MCF 10A (cell line): ENCODE measurements at regions not wholly inside any gene's neighbourhood (a gene's known extent, or its start where the extent isn't known, plus 50 kb on each side); places are given as distances from the start of the nearest gene placed in this dataset.

ENCODE experiments used
- BruUV-seq: library from RNA; stranded (reverse); fragments of 400-500 nt; replicated peaks from 2 replicates; lab custom pipeline; 2021; lab: Mats Ljungman, UMichigan
- CTCF ChIA-PET: fragments of 300-600 bp; sonication (Branson Sonifier 250); formaldehyde crosslinking; extraction: SDS; loops from one replicate; lab custom pipeline; 2021; ENCODE audit warnings: antibody characterized with exemption, inconsistent platforms; lab: Yijun Ruan, JAX
- POLR2A ChIA-PET: fragments of 300-600, 350-650 bp; sonication (Branson Sonifier 250); formaldehyde crosslinking; extraction: SDS; loops from one replicate; lab custom pipeline; 2020; ENCODE audit warnings: antibody characterized with exemption, inconsistent platforms; lab: Yijun Ruan, JAX
- DNase-seq: peaks from one replicate; pipeline ENCODE4 v3.0.0-alpha.2; 2018; ENCODE audit not compliant: unreplicated experiment
- H3K27ac Mint-ChIP-seq: one replicate; pipeline ENCODE4 v1.8.0; 2022; ENCODE audit warnings: mild to moderate bottlenecking, low read depth, mixed read lengths; ENCODE audit not compliant: unreplicated experiment
- H3K27me3 Mint-ChIP-seq: one replicate; pipeline ENCODE4 v1.8.0; 2022; ENCODE audit warnings: mixed read lengths; ENCODE audit not compliant: insufficient read depth, unreplicated experiment
- H3K36me3 Mint-ChIP-seq: one replicate; pipeline ENCODE4 v1.8.0; 2022; ENCODE audit warnings: mild to moderate bottlenecking, moderate library complexity, mixed read lengths; ENCODE audit not compliant: insufficient read depth, unreplicated experiment
- H3K4me1 Mint-ChIP-seq: one replicate; pipeline ENCODE4 v1.8.0; 2022; ENCODE audit warnings: mixed read lengths; ENCODE audit not compliant: insufficient read depth, unreplicated experiment
- H3K4me3 Mint-ChIP-seq: one replicate; pipeline ENCODE4 v1.8.0; 2022; ENCODE audit warnings: mild to moderate bottlenecking, moderate library complexity, mixed read lengths; ENCODE audit not compliant: unreplicated experiment
- H3K9me3 Mint-ChIP-seq: one replicate; pipeline ENCODE4 v1.8.0; 2022; ENCODE audit warnings: mixed read lengths; ENCODE audit not compliant: unreplicated experiment
- CTCF ChIP-seq: fragments of 200-600 bp; IDR thresholded peaks from one replicate; pipeline ENCODE4 v1.8.0; 2022; ENCODE audit warnings: antibody characterized with exemption, mild to moderate bottlenecking; ENCODE audit not compliant: unreplicated experiment
- intact Hi-C: fragments of 100-400 bp; cut with micrococcal nuclease; formaldehyde crosslinking; loops from 2 replicates; pipeline ENCODE4 v1.14.1; 2022

GRCh38 chr5:83889971-83890745, 169.5 kb upstream of the HAPLN1 start:
- H3K4me3 Mint-ChIP-seq = no peak overlapping the region
- H3K27me3 Mint-ChIP-seq = peaks cover 65% of the 10 kb centered on the region
- H3K9me3 Mint-ChIP-seq = no peaks in the 10 kb centered on the region
- no peak for TF ChIP-seq CTCF
- ChIA-PET CTCF (no interaction called here), POLR2A (interaction anchor here (0.6 kb wide), 1 partner anchor 82 kb away, joined by 3 read pairs; no protein-coding TSS in a partner anchor)
- no peak overlapping the region for H3K27ac Mint-ChIP-seq
- no TSS peak for BruUV-seq
- intact Hi-C loops = no loop called here
- no peaks in the 10 kb centered on the region for H3K36me3 Mint-ChIP-seq
- no peak for DNase-seq
- no peaks in the 10 kb centered on the region for H3K4me1 Mint-ChIP-seq

- no peaks in the 10 kb centered on the region for H3K4me1 Mint-ChIP-seq
- no peak overlapping the region for H3K4me3 Mint-ChIP-seq
- no peaks in the 10 kb centered on the region for H3K36me3 Mint-ChIP-seq
- ChIA-PET CTCF (no interaction called here), POLR2A (no interaction called here)
- no peak overlapping the region for H3K27ac Mint-ChIP-seq
- BruUV-seq = no TSS peak
- DNase-seq = no peak
- H3K9me3 Mint-ChIP-seq = no peaks in the 10 kb centered on the region
- no peak for TF ChIP-seq CTCF
- H3K27me3 Mint-ChIP-seq = peaks cover 3% of the 10 kb centered on the region
- intact Hi-C loops = no loop called here
Observed at GRCh38 chr5:83877911-83878706, 157.5 kb upstream of the HAPLN1 start.

- BruUV-seq = no TSS peak
- Mint-ChIP-seq H3K9me3 (no peaks in the 10 kb centered on the region), H3K36me3 (no peaks in the 10 kb centered on the region), H3K27ac (no peak overlapping the region), H3K4me1 (no peaks in the 10 kb centered on the region), H3K27me3 (no peaks in the 10 kb centered on the region), H3K4me3 (no peak overlapping the region)
- no peak for DNase-seq
- no peak for TF ChIP-seq CTCF
- ChIA-PET CTCF (no interaction called here), POLR2A (no interaction called here)
- intact Hi-C loops = no loop called here
Observed at GRCh38 chr5:83871533-83872395, 151.1 kb upstream of the HAPLN1 start.

- DNase-seq = no peak
- no peaks in the 10 kb centered on the region for H3K9me3 Mint-ChIP-seq
- H3K36me3 Mint-ChIP-seq = no peaks in the 10 kb centered on the region
- H3K27me3 Mint-ChIP-seq = peaks cover 24% of the 10 kb centered on the region
- no TSS peak for BruUV-seq
- no peaks in the 10 kb centered on the region for H3K4me1 Mint-ChIP-seq
- H3K27ac Mint-ChIP-seq = no peak overlapping the region
- intact Hi-C loops = no loop called here
- H3K4me3 Mint-ChIP-seq = no peak overlapping the region
- no peak for TF ChIP-seq CTCF
- ChIA-PET POLR2A (no interaction called here), CTCF (no interaction called here)
Observed at GRCh38 chr5:83866181-83866580, 145.5 kb upstream of the HAPLN1 start.
